B cell (primary cell): ENCODE measurements at regions not wholly inside any gene's neighbourhood (a gene's known extent, or its start where the extent isn't known, plus 50 kb on each side); places are given as distances from the start of the nearest gene placed in this dataset.
"Not testable (repeated sequence)": the region's sequence is repeated elsewhere in the genome, so short reads cannot be mapped to it uniquely, and the experiment has no call there.

Experiments used
- ATAC-seq: fragments of 200-7000 bp; cut with Tn5 transposase; one replicate; pipeline ENCODE4 v1.10.0; 2021; ENCODE audit warnings: low read depth, mild to moderate bottlenecking, moderate number of reproducible peaks, moderate library complexity
- CTCF ChIA-PET: fragments of 350-600 bp; sonication (Branson Sonifier 250); formaldehyde crosslinking; loops from one replicate; lab custom pipeline; 2021; ENCODE audit warnings: antibody characterized with exemption, inconsistent platforms; lab: Charles Lee
- POLR2A ChIA-PET: fragments of 350-600 bp; sonication (Branson Sonifier 250); formaldehyde crosslinking; loops from one replicate; lab custom pipeline; 2021; ENCODE audit warnings: antibody characterized with exemption; lab: Charles Lee
- DNase-seq: peaks from one replicate; pipeline ENCODE4 v3.0.0; 2013
- H2AFZ ChIP-seq: 2 replicates; pipeline ENCODE4 v1.6.1; 2012; ENCODE audit warnings: mild to moderate bottlenecking, low read depth, low read length; ENCODE audit not compliant: insufficient read depth, poor library complexity, severe bottlenecking
- H3K27ac ChIP-seq, 2 donors: 1 replicate in 1 of 2; 2 replicates in 1 of 2; pipeline ENCODE4 v1.5.1; 2012 to 2013; ENCODE audit warnings: low read length in 2 of 2, mild to moderate bottlenecking in 2 of 2, moderate library complexity in 1 of 2
- H3K27me3 ChIP-seq, 4 experiments: fragments of 200-600 bp in 1 of 4; sonication (generic) in 1 of 4; replicated peaks in 1 of 4; 1 replicate in 2 of 4; 2 replicates in 2 of 4; pipeline versions ENCODE4 v1.6.1 to v1.7.0; 2013 to 2016; ENCODE audit warnings: low read length in 3 of 4, mild to moderate bottlenecking in 2 of 4, mixed read lengths in 1 of 4, moderate library complexity in 1 of 4; ENCODE audit not compliant: insufficient read depth in 4 of 4, control insufficient read depth in 3 of 4; ENCODE audit errors: control extremely low read depth in 1 of 4
- H3K36me3 ChIP-seq, 2 experiments: replicated peaks in 1 of 2; 1 replicate in 1 of 2; 2 replicates in 1 of 2; pipeline versions ENCODE4 v1.6.1 to v1.7.1; 2013; ENCODE audit warnings: low read length in 1 of 2; ENCODE audit not compliant: insufficient read depth in 2 of 2, control insufficient read depth in 1 of 2; ENCODE audit errors: control extremely low read depth in 1 of 2, extremely low read depth in 1 of 2
- H3K4me1 ChIP-seq, 2 donors: fragments of 200-600 bp in 1 of 2; sonication (generic) in 1 of 2; 1 replicate in 1 of 2; 2 replicates in 1 of 2; pipeline versions ENCODE4 v1.5.1 to v1.6.1; 2013 to 2017; ENCODE audit warnings: low read length in 2 of 2; ENCODE audit not compliant: control insufficient read depth in 2 of 2, insufficient read depth in 2 of 2
- H3K4me2 ChIP-seq: replicated peaks from 2 replicates; pipeline ENCODE3; 2012; ENCODE audit warnings: mild to moderate bottlenecking, low read depth, low read length; ENCODE audit not compliant: poor library complexity, severe bottlenecking
- H3K4me3 ChIP-seq, 5 experiments: fragments of 200-600 bp in 1 of 5; sonication (generic) in 1 of 5; 1 replicate in 3 of 5; 2 replicates in 2 of 5; pipeline versions ENCODE4 v1.5.1 to v1.7.0; 2011 to 2016; ENCODE audit warnings: low read length in 4 of 5, mild to moderate bottlenecking in 4 of 5, low read depth in 2 of 5, control low read depth in 1 of 5, moderate library complexity in 1 of 5; ENCODE audit not compliant: insufficient read depth in 1 of 5; ENCODE audit errors: control extremely low read depth in 1 of 5, extremely low read depth in 1 of 5
- H3K79me2 ChIP-seq: fragments of 200-600 bp; sonication (generic); one replicate; pipeline ENCODE4 v1.6.0; 2016; ENCODE audit warnings: low read length; ENCODE audit not compliant: control insufficient read depth, insufficient read depth
- H3K9ac ChIP-seq: fragments of 200-600 bp; sonication (generic); 2 replicates; pipeline ENCODE4 v1.6.1; 2017; ENCODE audit warnings: mild to moderate bottlenecking, low read length, moderate library complexity
- H3K9me3 ChIP-seq, 3 donors: one replicate each; pipeline versions ENCODE4 v1.6.1 to v1.7.1; 2013; ENCODE audit warnings: low read length in 2 of 3; ENCODE audit not compliant: control insufficient read depth in 2 of 3, insufficient read depth in 1 of 3; ENCODE audit errors: control extremely low read depth in 1 of 3
- H4K20me1 ChIP-seq: 2 replicates; pipeline ENCODE4 v1.6.0; 2012; ENCODE audit warnings: mild to moderate bottlenecking, low read length; ENCODE audit not compliant: insufficient read depth, control insufficient read depth, poor library complexity, severe bottlenecking
- H3K27ac Mint-ChIP-seq: one replicate; pipeline ENCODE4 v1.8.0; 2021; ENCODE audit warnings: mixed read lengths
- H3K27me3 Mint-ChIP-seq: one replicate; pipeline ENCODE4 v1.8.0; 2021; ENCODE audit warnings: mixed read lengths
- H3K4me1 Mint-ChIP-seq: one replicate; pipeline ENCODE4 v1.8.0; 2021; ENCODE audit warnings: mixed read lengths
- H3K4me3 Mint-ChIP-seq: one replicate; pipeline ENCODE4 v1.8.0; 2021; ENCODE audit warnings: mixed read lengths
- H3K9me3 Mint-ChIP-seq: one replicate; pipeline ENCODE4 v1.8.0; 2022; ENCODE audit warnings: mixed read lengths; ENCODE audit not compliant: insufficient read depth
- EZH2 ChIP-seq: IDR thresholded peaks from 2 replicates; pipeline ENCODE4 v1.6.1; 2012; ENCODE audit warnings: borderline replicate concordance, low read depth, mild to moderate bottlenecking, moderate library complexity, low read length; ENCODE audit not compliant: insufficient read depth, poor library complexity, severe bottlenecking
- WGBS: methylation state at CpG from one replicate; pipeline ENCODE4 v1.1.5; 2013; ENCODE audit warnings: missing lambda C conversion rate; ENCODE audit not compliant: insufficient coverage; 5-methylcytosine and 5-hydroxymethylcytosine counted together
- intact Hi-C: fragments of 100-400 bp; cut with micrococcal nuclease; formaldehyde crosslinking; loops from one replicate; pipeline ENCODE4 v1.10.0; 2022
- TF ChIP-seq, protein P1 (sequence below): fragments of 200-600 bp; IDR thresholded peaks from one replicate; pipeline ENCODE4 v1.8.0; 2022; ENCODE audit warnings: antibody characterized with exemption, mild to moderate bottlenecking

DNA sequence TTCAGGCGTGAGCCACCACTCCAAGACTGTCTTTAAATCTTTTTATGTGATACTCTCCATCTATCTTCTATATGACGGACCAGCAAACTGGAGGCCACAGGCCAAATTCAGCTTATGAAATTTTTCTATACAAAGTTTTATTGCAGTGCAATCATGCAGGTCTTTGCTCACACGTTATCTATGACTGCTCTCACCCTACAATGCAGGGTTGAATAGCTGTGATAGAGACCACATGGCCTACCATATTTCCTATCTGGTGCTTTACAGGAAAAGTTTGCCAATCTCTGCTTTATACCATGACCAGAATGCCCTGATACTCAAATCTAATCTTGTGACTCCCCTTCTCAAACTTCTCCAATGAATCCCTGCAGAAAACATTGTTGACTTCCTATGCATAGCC, 89.5 kb upstream of the ACBD5 start:
- H3K4me2 ChIP-seq, result no peak overlapping the region
- H3K4me1 Mint-ChIP-seq, result no peaks in the 10 kb centered on the region
- H3K27ac ChIP-seq, result no peak overlapping the region
- H3K4me3 ChIP-seq, result no peak overlapping the region
- H3K79me2 ChIP-seq, result no peaks in the 10 kb centered on the region
- H3K27ac Mint-ChIP-seq, result no peak overlapping the region
- H3K9ac ChIP-seq, result no peak overlapping the region
- no peaks in the 10 kb centered on the region for H3K27me3 Mint-ChIP-seq
- H3K9me3 ChIP-seq, result no peaks in the 10 kb centered on the region
- no peaks in the 10 kb centered on the region for H4K20me1 ChIP-seq
- ATAC-seq, result no peak
- no peaks in the 10 kb centered on the region for H3K36me3 ChIP-seq
- TF ChIP-seq EZH2, result no peak
- TF ChIP-seq, protein P1, sequence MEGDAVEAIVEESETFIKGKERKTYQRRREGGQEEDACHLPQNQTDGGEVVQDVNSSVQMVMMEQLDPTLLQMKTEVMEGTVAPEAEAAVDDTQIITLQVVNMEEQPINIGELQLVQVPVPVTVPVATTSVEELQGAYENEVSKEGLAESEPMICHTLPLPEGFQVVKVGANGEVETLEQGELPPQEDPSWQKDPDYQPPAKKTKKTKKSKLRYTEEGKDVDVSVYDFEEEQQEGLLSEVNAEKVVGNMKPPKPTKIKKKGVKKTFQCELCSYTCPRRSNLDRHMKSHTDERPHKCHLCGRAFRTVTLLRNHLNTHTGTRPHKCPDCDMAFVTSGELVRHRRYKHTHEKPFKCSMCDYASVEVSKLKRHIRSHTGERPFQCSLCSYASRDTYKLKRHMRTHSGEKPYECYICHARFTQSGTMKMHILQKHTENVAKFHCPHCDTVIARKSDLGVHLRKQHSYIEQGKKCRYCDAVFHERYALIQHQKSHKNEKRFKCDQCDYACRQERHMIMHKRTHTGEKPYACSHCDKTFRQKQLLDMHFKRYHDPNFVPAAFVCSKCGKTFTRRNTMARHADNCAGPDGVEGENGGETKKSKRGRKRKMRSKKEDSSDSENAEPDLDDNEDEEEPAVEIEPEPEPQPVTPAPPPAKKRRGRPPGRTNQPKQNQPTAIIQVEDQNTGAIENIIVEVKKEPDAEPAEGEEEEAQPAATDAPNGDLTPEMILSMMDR, result no peak
- no peaks in the 10 kb centered on the region for H3K9me3 Mint-ChIP-seq
- intact Hi-C loops, result no loop called here
- ChIA-PET POLR2A (no interaction called here), CTCF (interaction anchor here (0.6 kb wide), 1 partner anchor 325 kb away, joined by 3 read pairs; no protein-coding TSS in a partner anchor)
- no peak overlapping the region for H3K4me3 Mint-ChIP-seq
- H3K4me1 ChIP-seq, result no peaks in the 10 kb centered on the region
- H2AFZ ChIP-seq, result no peak overlapping the region
- H3K27me3 ChIP-seq, result peaks cover 0 to 3% (median 0%) of the 10 kb centered on the region in 4 experiments
- WGBS, result 100% methylated on average over 1 of the region's 3 CpGs
- DNase-seq, result no peak

DNA sequence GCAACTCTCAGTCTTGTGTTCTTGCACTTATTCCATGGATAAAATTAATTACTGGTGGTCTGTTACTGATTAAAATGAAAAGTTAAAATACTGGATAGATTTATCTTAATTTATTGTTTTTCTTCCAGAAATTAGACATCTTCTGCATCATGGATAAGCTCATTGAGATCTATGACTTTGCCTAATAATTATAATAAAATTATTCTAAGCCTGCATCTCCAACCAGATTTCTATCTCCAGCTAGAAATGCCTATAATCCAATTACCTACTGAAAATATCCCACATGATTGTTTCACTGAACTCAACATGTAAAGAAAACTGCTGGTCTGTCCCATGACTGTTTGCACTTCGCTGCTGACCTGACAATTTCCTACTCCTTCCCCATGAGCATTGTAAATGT, 88.3 kb upstream of the ACBD5 start:
- no peak for DNase-seq
- Mint-ChIP-seq H3K9me3 (no peaks in the 10 kb centered on the region), H3K27me3 (no peaks in the 10 kb centered on the region), H3K27ac (no peak overlapping the region), H3K4me1 (no peaks in the 10 kb centered on the region), H3K4me3 (no peak overlapping the region)
- ChIA-PET POLR2A (no interaction called here), CTCF (interaction anchor here (0.9 kb wide), 1 partner anchor 105 kb away, joined by 4 read pairs; no protein-coding TSS in a partner anchor)
- no peaks in the 10 kb centered on the region for H3K36me3 ChIP-seq
- H3K27me3 ChIP-seq, result peaks cover 0 to 3% (median 0%) of the 10 kb centered on the region in 4 experiments
- H3K4me1 ChIP-seq, result no peaks in the 10 kb centered on the region
- no peak overlapping the region for H3K27ac ChIP-seq
- no peak for ATAC-seq
- TF ChIP-seq, protein P1, result no peak
- TF ChIP-seq EZH2, result no peak
- no peaks in the 10 kb centered on the region for H3K9me3 ChIP-seq
- no peak overlapping the region for H3K4me2 ChIP-seq
- no peak overlapping the region for H2AFZ ChIP-seq
- intact Hi-C loops, result no loop called here
- H3K4me3 ChIP-seq, result no peak overlapping the region
- 78% methylated on average over 1 of the region's 1 CpG for WGBS
- no peaks in the 10 kb centered on the region for H4K20me1 ChIP-seq
- H3K79me2 ChIP-seq, result no peaks in the 10 kb centered on the region
- H3K9ac ChIP-seq, result no peak overlapping the region

DNA sequence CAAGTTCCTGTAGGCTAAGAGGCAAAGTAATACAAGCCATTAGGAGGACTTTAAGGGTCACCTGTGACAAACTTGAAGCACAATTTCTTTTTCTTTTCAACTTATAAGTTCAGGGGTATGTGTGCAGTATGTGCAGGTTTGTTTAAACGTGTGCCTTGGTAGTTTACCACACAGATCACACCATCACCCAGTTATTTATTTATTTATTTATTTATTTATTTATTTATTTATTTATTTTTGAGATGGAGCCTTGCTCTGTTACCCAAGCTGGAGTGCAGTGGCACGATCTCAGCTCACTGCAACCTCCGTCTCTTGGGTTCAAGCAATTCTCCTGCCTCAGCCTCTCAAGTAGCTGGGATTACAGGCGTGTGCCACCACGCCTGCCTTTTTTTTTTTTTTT, 86.2 kb upstream of the ACBD5 start:
- H3K4me2 ChIP-seq, H3K9me3 Mint-ChIP-seq, H3K27ac ChIP-seq, H3K27ac Mint-ChIP-seq, H3K27me3 Mint-ChIP-seq, DNase-seq, H2AFZ ChIP-seq, CTCF ChIA-PET, H3K4me1 ChIP-seq, H4K20me1 ChIP-seq, H3K79me2 ChIP-seq, H3K4me1 Mint-ChIP-seq, intact Hi-C loops, POLR2A ChIA-PET, ATAC-seq, H3K4me3 ChIP-seq, H3K27me3 ChIP-seq, H3K9ac ChIP-seq, H3K9me3 ChIP-seq, H3K4me3 Mint-ChIP-seq, H3K36me3 ChIP-seq: not testable (repeated sequence)
- no CpG with 5 or more reads among the region's 5 CpGs for WGBS
